ENCODE measurements at regions not wholly inside any gene's neighbourhood (a gene's known extent, or its start where the extent isn't known, plus 50 kb on each side); places are given as distances from the start of the nearest gene placed in this dataset.

DNA sequence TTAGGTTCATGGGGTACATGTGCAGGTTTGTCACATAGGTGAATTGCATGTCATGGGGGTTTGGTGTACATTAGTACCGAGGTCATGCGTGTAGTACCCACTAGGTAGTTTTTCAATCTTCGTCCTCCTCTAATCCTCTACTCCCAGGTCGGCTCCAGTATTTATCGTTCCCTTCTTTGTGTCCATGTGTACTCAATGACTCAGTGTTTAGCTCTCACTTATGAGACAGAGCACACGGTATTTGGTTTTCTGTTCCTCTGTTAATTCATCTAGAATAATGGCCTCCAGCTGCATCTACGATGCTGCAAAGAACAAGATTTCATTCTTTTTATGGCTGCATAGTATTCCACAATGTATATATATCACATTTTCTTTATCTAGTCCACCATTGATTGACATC, 850.9 kb upstream of the MDGA2 start:
- DNase-seq (ENCODE audit: insufficient read length, low spot score) (no peak), FAIRE-seq (no peak)

DNA sequence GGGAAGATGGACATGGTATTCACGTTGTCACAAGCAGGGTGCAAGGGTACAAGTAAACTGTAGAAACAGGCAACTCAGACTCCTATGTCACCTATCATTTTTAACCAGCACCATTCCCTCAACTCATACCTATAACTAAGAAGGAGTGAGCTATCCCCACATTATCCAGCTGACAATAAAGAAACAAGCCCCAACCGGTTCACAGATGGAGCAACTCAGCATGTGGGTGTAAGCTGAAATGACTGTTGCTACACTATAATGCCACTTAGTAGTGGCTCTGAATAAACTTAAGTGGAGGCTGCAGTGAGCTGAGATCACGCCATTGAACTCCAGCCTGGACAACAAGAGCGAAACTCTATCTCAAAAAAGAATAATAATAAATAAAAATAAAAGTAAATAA, 829.5 kb upstream of the MDGA2 start:
- DNase-seq (ENCODE audit: insufficient read length, low spot score) (no peak), FAIRE-seq (no peak)

DNA sequence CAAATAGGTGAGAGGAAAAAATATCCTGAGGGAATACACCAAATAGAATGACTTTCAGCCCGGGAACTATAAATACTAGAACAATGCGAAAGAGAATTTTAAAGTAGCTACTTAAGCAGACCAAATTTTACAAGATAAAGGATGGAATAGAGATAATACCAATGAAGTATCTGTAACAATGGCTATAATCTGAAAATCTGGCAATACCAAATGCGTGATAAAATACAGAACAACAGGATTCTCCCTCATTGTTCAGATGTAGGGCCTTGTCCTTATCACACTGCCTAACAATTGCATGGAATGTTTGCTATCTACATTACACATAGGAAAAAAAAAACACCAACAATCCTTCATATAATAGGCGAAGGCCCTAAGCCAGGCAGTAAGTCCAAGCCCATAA, 815.4 kb upstream of the MDGA2 start:
- DNase-seq (ENCODE audit: insufficient read length, low spot score) = no peak
- no peak for FAIRE-seq

- FAIRE-seq = no peak
- no peak for DNase-seq (ENCODE audit: insufficient read length, low spot score)
Observed at GRCh38 chr14:48473944-48474343, 798.5 kb upstream of the MDGA2 start.

DNA sequence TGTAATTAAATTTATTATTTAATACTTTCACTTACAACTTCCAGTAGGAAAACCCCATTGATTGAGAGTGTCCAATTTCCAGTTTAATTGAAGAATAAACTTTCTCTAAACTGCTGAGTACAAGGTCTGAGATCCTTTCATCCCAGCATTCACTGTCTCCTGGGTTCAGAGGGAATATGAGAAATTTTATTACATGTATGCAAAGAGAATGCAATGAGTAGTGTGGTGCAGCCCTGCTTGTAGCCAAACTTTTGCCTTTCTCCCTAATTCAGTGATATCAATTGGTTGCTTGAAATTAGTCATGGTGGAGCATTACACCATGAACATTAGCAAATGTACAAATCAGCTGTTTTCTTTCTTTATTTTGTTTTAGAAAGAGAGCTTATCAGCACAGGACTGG, 780.6 kb upstream of the MDGA2 start:
- DNase-seq (ENCODE audit: insufficient read length, low spot score) (no peak), FAIRE-seq (no peak)

DNA sequence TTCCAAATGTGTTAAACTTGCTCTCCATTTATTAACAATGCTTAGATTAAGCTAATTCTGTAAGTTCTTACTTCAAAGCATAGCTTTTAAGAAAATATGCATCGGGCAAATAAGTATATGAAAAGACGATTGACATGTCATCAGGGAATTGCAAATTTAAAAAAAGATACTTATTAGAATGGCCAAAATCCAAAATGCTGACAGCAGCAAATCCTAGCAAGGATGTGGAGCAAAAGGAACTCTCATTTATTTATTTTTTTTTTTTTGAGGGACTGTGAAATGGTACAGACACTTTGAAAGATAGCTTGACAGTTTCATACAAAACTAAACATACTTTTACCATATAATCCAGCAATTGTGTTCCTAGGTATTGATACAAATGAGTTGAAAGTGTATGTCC, 779.5 kb upstream of the MDGA2 start:
- DNase-seq (ENCODE audit: insufficient read length, low spot score) (no peak), FAIRE-seq (no peak)

GRCh38 chr14:48452437-48452995, 777.1 kb upstream of the MDGA2 start:
- DNase-seq (ENCODE audit: insufficient read length, low spot score) (no peak), FAIRE-seq (no peak)

DNA sequence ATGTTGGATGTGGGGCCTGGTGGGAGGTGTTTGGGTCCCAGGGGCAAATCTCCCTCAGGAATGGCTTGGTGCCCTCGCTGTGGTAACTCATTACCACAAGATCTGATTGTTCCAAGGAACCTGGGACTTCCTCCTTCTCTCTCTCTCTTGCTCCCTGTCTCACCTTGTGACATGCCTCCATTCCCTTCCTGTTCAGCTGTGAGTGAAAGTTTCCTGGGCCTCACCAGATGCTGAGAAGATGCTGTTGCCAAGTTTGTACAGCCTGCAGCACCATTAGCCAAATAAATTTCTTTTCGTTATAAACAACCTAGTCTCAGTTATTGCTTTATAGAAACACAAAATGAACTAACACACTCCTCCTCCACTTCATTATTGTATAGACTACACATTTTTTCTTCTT, 759.8 kb upstream of the MDGA2 start:
- FAIRE-seq = no peak
- DNase-seq (ENCODE audit: insufficient read length, low spot score) = no peak

DNA sequence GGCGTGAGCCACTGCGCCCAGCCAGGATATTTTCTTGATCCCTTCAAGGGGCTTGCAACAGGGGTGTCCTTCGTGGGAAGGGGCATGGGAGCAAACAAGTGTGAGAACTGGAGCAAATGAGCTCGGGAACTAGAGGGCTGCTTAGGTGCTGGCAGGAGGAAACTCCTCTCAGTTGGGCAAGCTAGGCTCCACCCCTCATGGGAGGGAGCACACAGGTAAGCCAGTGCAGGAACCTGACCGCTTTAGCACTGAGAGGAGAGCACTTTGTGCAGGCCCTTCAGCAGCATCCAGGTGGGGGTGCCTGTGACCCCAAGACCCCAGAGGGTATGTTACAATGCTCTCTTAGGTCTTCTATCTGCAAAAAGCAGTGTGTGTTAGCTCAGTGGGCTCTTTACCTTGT, 755.4 kb upstream of the MDGA2 start:
- FAIRE-seq (no peak), DNase-seq (ENCODE audit: insufficient read length, low spot score) (no peak)

DNA sequence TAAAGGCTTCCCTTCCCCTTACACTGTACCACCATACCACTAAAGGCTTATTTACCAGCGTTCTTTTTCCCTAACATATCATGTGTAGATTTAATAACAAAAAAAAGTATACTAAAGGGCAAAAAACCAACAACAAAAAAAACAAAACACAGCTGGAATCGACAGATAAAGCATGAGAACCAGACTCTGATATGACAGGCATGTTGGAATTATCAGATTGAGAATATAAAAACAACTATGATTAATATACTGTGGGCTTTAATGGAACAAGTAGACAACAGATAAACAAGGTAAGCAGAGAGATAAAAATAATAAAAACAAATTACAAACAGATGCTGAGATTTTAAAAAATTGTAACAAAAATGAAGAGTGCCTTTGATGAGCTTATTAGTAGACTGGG, 754.1 kb upstream of the MDGA2 start:
- FAIRE-seq (no peak), DNase-seq (ENCODE audit: insufficient read length, low spot score) (no peak)

- FAIRE-seq (no peak), DNase-seq (ENCODE audit: insufficient read length, low spot score) (no peak)
Observed at GRCh38 chr14:48417715-48418500, 742.5 kb upstream of the MDGA2 start.

GRCh38 chr14:48401321-48401720, 725.9 kb upstream of the MDGA2 start:
- DNase-seq (ENCODE audit: insufficient read length, low spot score) (no peak), FAIRE-seq (no peak)

DNA sequence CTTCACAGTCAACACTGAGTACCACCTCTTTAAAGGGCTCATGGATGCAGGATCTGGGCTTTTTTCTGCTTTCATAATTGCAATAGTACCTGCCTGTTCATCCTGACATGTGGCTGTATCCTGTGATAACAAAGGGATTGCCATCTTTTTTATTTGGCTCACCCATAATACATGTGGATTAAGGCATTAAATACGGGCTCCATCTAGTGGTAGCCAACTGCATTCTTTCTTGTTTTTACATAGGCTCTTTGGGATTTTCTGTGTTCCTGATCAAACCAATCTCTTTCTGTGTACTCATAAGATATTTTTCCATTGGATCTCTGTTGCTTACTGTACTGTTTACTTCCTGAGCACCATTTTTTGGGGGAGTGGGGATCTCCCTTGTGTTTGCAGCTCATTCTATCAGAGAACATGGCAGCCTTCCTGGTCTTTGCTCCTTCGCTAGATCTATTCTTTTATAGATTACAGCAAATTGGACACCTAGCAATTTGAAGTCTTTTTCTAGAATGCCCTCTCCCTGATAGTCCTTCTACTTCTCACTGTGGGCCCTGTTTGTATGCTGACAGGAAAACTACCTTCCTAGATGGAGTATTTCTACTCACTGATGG, 723.4 kb upstream of the MDGA2 start:
- DNase-seq (ENCODE audit: insufficient read length, low spot score) (peak; percentile 14), FAIRE-seq (no peak)

DNA sequence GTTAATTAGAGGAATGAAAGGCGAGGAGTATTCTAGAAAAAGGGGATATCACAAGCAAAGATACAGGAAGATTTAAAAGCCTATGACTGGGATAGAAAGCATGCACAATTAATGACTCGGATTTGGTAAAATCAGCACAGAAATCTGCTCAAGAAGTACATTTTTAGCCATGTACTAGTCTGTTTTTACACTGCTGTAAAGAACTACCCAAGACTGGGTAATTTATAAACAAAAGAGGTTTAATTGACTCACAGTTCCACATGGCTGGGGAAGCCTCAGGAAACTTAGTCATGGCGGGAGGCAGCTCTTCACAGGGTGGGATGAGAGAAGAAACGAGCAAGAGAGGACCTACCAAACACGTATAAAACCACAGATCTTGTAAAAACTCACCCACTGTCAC, 716.3 kb upstream of the MDGA2 start:
- FAIRE-seq (no peak), DNase-seq (ENCODE audit: insufficient read length, low spot score) (no peak)

DNA sequence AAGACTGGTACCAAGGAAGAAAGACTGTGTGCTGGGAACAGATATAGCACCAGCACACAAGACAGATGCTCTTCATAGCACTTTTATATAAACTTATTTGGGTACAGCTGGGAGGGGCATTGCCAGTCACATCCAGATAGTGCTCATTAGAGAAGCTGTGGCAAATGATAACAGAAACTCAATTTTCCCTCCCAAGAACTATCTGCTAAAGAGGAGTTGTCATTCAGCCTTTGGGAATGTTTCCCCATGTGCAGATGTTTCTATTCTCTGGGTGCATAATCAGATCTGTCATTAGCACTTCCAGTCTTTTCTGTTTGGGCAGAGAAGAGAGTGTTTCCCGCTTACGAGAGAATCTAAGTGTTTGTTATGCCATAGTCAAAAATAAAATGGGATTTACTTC, 714.9 kb upstream of the MDGA2 start:
- no peak for FAIRE-seq
- DNase-seq (ENCODE audit: insufficient read length, low spot score) = no peak

GRCh38 chr14:48384821-48385220, 709.4 kb upstream of the MDGA2 start:
- DNase-seq (ENCODE audit: insufficient read length, low spot score) (no peak), FAIRE-seq (no peak)

DNA sequence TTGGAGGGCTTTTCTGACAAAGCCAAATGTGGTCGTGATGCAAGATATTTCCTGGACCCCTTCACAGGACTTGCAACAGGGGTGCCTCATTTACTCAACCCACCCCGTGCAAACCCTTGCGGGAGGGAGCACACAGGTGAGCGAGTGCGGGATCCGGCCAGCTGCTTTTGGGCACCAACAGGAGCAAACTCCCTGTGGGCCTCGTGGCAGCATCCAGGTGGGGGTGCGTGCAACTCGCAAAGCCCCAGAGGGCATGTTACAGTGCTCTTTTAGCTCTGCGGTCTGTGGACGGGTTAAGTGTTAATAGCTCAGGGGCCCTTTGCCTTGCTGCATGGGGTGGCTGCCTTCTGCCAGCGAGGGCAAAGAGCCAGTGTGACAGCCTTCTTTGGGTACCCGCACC, 707.6 kb upstream of the MDGA2 start:
- FAIRE-seq (no peak), DNase-seq (ENCODE audit: insufficient read length, low spot score) (no peak)

- FAIRE-seq (no peak), DNase-seq (ENCODE audit: insufficient read length, low spot score) (no peak)
Observed at GRCh38 chr14:48378541-48378940, 703.1 kb upstream of the MDGA2 start.

- DNase-seq (ENCODE audit: insufficient read length, low spot score) (peak; percentile 23), FAIRE-seq (no peak)
Observed at GRCh38 chr14:48373981-48374380, 698.6 kb upstream of the MDGA2 start.

- FAIRE-seq (peak; percentile 94), DNase-seq (ENCODE audit: insufficient read length, low spot score) (peak; percentile 20)
Observed at GRCh38 chr14:48350971-48351370, 675.6 kb upstream of the MDGA2 start.

- DNase-seq (ENCODE audit: insufficient read length, low spot score) = no peak
- no peak for FAIRE-seq
Observed at GRCh38 chr14:48349689-48350088, 674.3 kb upstream of the MDGA2 start.

DNA sequence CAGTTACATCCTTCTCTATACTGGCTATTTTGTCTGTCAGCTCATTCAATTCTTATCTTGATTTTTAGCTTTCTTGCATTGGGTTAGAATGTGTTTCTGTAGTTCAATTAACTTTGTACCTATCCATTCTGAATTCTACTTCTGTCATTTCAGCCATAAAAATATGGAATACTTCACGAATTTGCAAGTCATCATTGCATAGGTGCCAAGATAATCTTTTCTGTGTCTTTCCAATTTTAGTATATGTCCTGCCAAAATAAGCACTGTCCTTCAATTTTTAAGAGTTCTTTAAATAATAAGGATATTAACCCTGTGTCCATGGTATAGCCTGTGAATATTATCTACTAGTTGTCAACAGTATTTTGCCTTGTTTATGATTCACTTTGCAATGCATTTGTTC, 665.7 kb upstream of the MDGA2 start:
- no peak for DNase-seq (ENCODE audit: insufficient read length, low spot score)
- no peak for FAIRE-seq
